NCI-H510A treated with DMSO at 0.1 percent for 48 hours (cell line): ENCODE measurements at regions not wholly inside any gene's neighbourhood (a gene's known extent, or its start where the extent isn't known, plus 50 kb on each side); places are given as distances from the start of the nearest gene placed in this dataset.
A peak's percentile ranks its signal among the peaks of the same experiment; 100 is the strongest.
"Not testable (repeated sequence)": the region's sequence is repeated elsewhere in the genome, so short reads cannot be mapped to it uniquely, and the experiment has no call there.

Experiments
- DNase-seq: peaks from one replicate; lab custom pipeline; 2025; lab: John Stamatoyannopoulos, UW

GRCh38 chr4:82247629-82248028 lies 126.2 kb downstream of the HNRNPD start:
- DNase-seq, result peak; percentile 23

DNA sequence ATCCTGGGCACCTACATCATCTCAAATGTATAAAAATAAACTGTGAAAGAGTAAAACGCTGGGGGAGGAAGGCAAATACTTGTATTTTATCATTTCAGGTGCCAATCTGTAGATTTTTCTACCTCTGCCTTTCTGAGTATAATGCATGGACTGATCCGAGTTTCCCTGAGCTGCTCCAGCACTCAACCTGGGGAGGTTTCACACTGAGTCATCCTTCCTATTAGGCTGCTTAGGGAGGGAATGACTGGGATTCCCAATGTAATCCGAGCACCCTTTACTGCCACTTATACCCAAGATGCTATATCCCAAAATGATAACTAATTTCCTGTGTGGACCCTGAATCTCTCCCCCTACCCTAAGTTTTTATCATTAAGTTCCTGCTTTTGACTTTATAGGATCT lies 126.6 kb downstream of the HNRNPD start:
- no peak for DNase-seq

DNA sequence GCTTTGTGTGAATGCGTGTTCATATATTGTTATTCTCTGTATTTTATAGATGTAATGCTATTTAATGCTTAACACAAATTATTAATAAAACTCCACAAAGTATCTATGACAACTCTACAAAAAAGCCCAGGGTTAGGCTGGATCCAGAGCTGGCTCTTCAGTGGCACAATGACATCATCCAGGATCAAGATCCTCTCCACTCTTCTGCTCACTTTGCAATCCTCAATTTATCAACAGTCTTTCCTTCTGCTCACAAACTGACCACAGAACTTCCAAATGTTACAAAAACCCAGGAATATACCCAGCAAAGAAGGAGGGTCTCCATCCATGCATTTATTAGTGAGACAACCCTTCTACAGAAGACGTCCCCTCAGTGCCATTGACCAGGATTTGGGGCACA lies 132.3 kb downstream of the HNRNPD start:
- DNase-seq, result no peak

DNA sequence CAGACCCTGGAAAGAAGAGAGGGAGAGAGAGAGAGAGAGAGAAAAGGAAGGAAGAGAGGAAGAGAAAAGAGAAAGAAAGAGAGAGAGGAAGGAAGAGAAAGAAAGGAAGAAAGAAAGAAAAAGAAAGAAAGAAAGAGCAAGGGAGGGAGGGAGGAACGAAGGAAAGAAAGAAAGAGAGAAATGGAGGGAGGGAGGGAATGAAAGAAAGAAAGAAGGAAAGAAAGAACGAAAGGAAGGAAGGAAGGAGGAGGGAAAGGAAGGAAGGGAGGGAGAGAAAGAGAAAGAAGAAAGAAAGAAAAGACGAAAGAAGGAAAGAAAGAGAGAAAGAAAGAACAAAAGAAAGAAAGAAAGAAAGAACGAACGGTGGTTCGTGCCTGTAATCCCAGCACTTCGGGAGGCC lies 133.4 kb downstream of the HNRNPD start:
- no peak for DNase-seq

GRCh38 chr4:82237142-82237541 lies 136.6 kb downstream of the HNRNPD start:
- not testable (repeated sequence) for DNase-seq

DNA sequence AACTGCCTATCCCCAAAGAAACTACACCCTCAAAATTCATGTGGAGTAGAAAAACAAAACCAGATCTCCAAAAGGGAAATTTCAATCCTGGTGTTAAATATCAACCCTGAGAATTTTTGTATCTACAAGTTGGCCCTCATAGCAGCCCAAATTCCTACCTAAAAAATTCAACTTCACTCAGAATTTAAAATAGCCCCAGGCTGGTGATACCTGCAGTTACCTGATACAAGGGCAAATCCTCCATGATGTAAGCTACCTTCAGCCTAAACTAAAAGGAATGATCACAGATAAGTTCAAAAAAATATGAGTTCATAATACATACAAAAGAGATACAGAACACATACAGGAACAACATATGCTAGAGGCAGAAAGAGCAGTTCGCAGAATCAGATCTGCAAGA lies 138.4 kb downstream of the HNRNPD start:
- no peak for DNase-seq

DNA sequence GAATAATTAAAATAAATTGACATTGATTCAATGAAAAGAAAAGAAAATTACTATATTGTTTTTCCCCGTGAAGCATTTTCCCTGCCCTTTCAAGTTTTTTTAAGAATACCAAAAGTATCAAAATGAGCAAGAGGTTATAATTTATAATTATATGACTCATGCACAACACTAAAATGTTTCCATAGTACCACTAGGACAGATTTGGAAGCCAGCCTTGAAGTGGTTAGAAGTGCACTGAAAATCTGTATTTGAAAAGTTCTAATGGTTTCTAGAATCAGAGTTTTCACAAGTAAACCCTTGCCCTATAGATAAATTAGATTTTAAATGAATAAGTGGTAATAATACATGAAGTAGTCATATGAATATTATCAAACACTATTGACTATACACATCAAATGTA lies 140.9 kb downstream of the HNRNPD start:
- no peak for DNase-seq

GRCh38 chr4:82231806-82232205 lies 142.0 kb downstream of the HNRNPD start:
- no peak for DNase-seq

GRCh38 chr4:82230306-82230705 lies 143.5 kb downstream of the HNRNPD start:
- no peak for DNase-seq

DNA sequence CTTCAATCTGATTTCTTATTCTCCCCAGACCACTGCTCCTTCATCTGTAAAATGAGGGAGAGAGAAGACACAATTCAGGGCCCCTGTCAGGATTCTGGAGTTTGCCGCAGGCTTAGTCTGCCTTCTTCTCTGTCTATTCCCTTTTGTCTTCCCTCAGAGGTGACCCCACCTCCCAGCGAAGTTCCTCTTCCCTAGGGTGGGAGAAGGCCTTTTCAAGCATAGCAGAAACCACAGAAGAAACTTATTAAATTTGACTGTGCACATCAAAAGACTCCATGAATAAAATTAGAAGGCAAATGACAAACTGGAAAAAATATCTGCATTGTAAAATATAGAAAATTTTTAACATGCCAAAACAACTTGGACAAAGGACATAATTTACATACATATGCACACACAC lies 148.8 kb downstream of the HNRNPD start:
- DNase-seq, result no peak

- no peak for DNase-seq
Measured at GRCh38 chr4:82223715-82224114, 150.1 kb downstream of the HNRNPD start.

GRCh38 chr4:82219346-82219745 lies 154.4 kb downstream of the HNRNPD start:
- no peak for DNase-seq

GRCh38 chr4:82217986-82218715 lies 155.6 kb downstream of the HNRNPD start:
- DNase-seq, result peak; percentile 33

- DNase-seq, result no peak
Measured at GRCh38 chr4:82216219-82216618, 157.6 kb downstream of the HNRNPD start.

GRCh38 chr4:82215800-82216199 lies 158.0 kb downstream of the HNRNPD start:
- no peak for DNase-seq

GRCh38 chr4:82215039-82215438 lies 158.8 kb downstream of the HNRNPD start:
- no peak for DNase-seq

DNA sequence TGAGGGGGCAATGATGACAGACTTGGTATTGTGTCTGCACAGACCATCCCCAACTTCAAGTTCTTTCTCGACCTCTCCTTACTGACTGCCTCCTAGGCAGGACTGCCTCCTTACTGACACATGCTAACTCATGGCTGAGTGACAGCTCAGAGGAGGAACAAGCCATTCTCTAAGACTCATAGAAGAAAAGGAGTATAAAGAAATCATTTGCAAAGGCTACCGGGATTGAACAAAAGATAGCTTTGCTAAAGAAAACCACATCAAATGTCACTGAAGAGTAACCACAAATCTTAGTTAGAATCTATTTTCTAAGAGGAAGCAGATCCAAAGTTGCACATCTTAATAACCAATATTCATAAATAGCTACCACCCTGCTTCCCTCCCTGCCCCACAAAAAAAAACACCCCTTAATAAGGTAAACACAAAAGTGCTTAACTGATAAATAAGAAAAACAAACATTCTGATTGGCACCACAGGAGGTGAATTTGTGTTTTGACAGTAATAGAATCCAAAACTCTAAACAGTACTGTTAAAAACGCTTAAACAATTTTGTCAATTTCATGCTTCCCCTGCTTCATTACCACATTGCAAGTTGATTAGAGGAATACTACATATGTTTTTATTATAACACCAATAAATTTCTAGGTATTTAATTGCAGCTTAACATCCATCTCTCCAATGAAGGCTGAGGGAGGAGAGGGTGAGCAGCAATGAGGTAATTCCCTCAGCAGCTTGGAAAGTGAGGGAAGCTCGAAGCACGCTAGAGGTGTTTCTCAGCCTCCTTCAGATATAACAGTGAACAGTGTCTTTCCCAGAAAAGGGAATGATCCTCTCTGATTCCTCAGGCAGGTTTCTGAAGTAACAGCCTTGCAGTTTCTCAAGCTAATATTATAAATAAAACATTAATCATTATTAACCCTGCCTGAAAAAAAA lies 160.0 kb downstream of the HNRNPD start:
- no peak for DNase-seq

- peak; percentile 79 for DNase-seq
Measured at GRCh38 chr4:82201805-82202641, 171.8 kb downstream of the HNRNPD start.

GRCh38 chr4:82201303-82201702 lies 172.5 kb downstream of the HNRNPD start:
- DNase-seq, result peak; percentile 32

GRCh38 chr4:82200046-82200445 lies 173.7 kb downstream of the HNRNPD start:
- no peak for DNase-seq

DNA sequence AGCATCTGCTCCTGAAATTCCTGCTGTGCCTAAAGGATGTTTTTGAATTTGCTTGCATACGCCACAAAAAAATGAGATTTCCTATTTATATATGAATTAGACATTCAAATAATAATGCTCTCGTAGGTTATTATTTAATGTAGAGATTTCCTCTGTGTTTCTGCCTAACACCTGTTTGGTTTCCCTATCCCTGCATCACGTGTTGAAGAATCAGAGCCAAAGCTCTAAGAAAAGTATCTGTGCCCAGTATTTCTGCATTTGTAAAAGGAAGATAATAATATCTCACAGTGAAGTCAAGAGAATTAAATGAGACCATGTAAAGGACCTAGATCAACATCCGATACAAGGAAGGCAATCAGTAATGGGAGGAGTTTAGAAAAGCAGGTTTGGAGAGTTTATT lies 179.5 kb downstream of the HNRNPD start:
- DNase-seq, result no peak

GRCh38 chr4:82192017-82192673 lies 181.6 kb downstream of the HNRNPD start:
- DNase-seq, result no peak
